DOHH2 (cell line): ENCODE measurements at regions not wholly inside any gene's neighbourhood (a gene's known extent, or its start where the extent isn't known, plus 50 kb on each side); places are given as distances from the start of the nearest gene placed in this dataset.

Experiments
- H3F3A ChIP-seq: fragments of 200-600 bp; sonication (generic), shearing (Covaris generic); 2 replicates; pipeline ENCODE4 v1.6.0; 2016; ENCODE audit warnings: antibody characterized with exemption, mild to moderate bottlenecking; ENCODE audit not compliant: control insufficient read depth, insufficient read depth
- H3K27ac ChIP-seq: fragments of 200-600 bp; sonication (generic); 2 replicates; pipeline ENCODE4 v1.5.1; 2014; ENCODE audit warnings: low read depth, mild to moderate bottlenecking, low read length, moderate library complexity
- H3K27me3 ChIP-seq: fragments of 200-600 bp; sonication (generic); 2 replicates; pipeline ENCODE4 v1.6.1; 2014; ENCODE audit warnings: mild to moderate bottlenecking, low read length, mixed read lengths; ENCODE audit not compliant: control insufficient read depth
- H3K36me3 ChIP-seq: fragments of 200-600 bp; sonication (generic); 2 replicates; pipeline ENCODE4 v1.6.1; 2014; ENCODE audit warnings: mild to moderate bottlenecking, low read length, moderate library complexity, mixed read lengths; ENCODE audit not compliant: control insufficient read depth
- H3K4me1 ChIP-seq: fragments of 200-600 bp; sonication (generic); 2 replicates; pipeline ENCODE4 v1.6.1; 2014; ENCODE audit warnings: mild to moderate bottlenecking, low read length, mixed read lengths; ENCODE audit not compliant: control insufficient read depth
- H3K4me2 ChIP-seq: fragments of 200-600 bp; sonication (generic); 2 replicates; pipeline ENCODE4 v1.6.0; 2014; ENCODE audit warnings: mild to moderate bottlenecking, low read length, moderate library complexity
- H3K4me3 ChIP-seq: fragments of 200-600 bp; sonication (generic); 2 replicates; pipeline ENCODE4 v1.5.1; 2014; ENCODE audit warnings: mild to moderate bottlenecking, low read length, mixed read lengths
- H3K79me2 ChIP-seq: fragments of 200-600 bp; sonication (generic); 2 replicates; pipeline ENCODE4 v1.6.1; 2014; ENCODE audit warnings: mild to moderate bottlenecking, low read length, mixed read lengths; ENCODE audit not compliant: control insufficient read depth
- H3K9me2 ChIP-seq: fragments of 200-600 bp; sonication (generic); replicated peaks from 2 replicates; pipeline ENCODE4 v1.6.1; 2014; ENCODE audit warnings: mild to moderate bottlenecking, low read length, mixed read lengths; ENCODE audit not compliant: control insufficient read depth
- H3K9me3 ChIP-seq: fragments of 200-600 bp; sonication (generic); 2 replicates; pipeline ENCODE4 v1.6.1; 2014; ENCODE audit warnings: antibody characterized with exemption, low read length, mixed read lengths; ENCODE audit not compliant: control insufficient read depth, insufficient read depth
- H4K20me1 ChIP-seq: fragments of 200-600 bp; sonication (generic); 2 replicates; pipeline ENCODE4 v1.6.0; 2014; ENCODE audit warnings: low read depth, mild to moderate bottlenecking, antibody characterized with exemption, low read length, moderate library complexity; ENCODE audit not compliant: control insufficient read depth, insufficient read depth
- CTCF ChIP-seq: fragments of 200-600 bp; sonication (generic); IDR thresholded peaks from one replicate; pipeline ENCODE4 v1.5.1; 2014; ENCODE audit warnings: antibody characterized with exemption, mild to moderate bottlenecking, low read depth, low read length; ENCODE audit not compliant: poor library complexity, severe bottlenecking
- EZH2phosphoT487 ChIP-seq: fragments of 200-600 bp; sonication (generic); IDR thresholded peaks from 2 replicates; pipeline ENCODE4 v1.6.1; 2017; ENCODE audit warnings: borderline replicate concordance, mild to moderate bottlenecking, antibody characterized with exemption, low read length, moderate library complexity, mixed read lengths

- Histone ChIP-seq H3F3A (no peaks in the 10 kb centered on the region), H3K79me2 (no peaks in the 10 kb centered on the region), H3K27ac (no peak overlapping the region), H3K4me3 (no peak overlapping the region), H3K9me3 (no peaks in the 10 kb centered on the region), H3K4me1 (no peaks in the 10 kb centered on the region), H3K36me3 (no peaks in the 10 kb centered on the region), H3K9me2 (no peaks in the 10 kb centered on the region), H3K4me2 (no peak overlapping the region), H4K20me1 (no peaks in the 10 kb centered on the region), H3K27me3 (no peaks in the 10 kb centered on the region)
- TF ChIP-seq CTCF (no peak), EZH2phosphoT487 (no peak)
These were observed 243.9 kb downstream of the TBL1XR1 start for GRCh38 chr3:176953106-176954060.

- H3K9me2 ChIP-seq = no peaks in the 10 kb centered on the region
These were observed 245.5 kb downstream of the TBL1XR1 start for GRCh38 chr3:176951586-176952292.

GRCh38 chr3:176951144-176951543 lies 246.1 kb downstream of the TBL1XR1 start:
- Histone ChIP-seq H3K36me3 (no peaks in the 10 kb centered on the region), H3K9me2 (no peaks in the 10 kb centered on the region), H3F3A (no peaks in the 10 kb centered on the region), H3K27ac (no peak overlapping the region), H3K79me2 (no peaks in the 10 kb centered on the region), H3K4me1 (no peaks in the 10 kb centered on the region), H3K27me3 (no peaks in the 10 kb centered on the region), H3K4me3 (no peak overlapping the region), H4K20me1 (no peaks in the 10 kb centered on the region), H3K9me3 (no peaks in the 10 kb centered on the region), H3K4me2 (no peak overlapping the region)
- no peak for TF ChIP-seq CTCF

More at GRCh38 chr3:176951586-176952292, 245.5 kb downstream of the TBL1XR1 start:
- Histone ChIP-seq H3K9me3 (no peaks in the 10 kb centered on the region), H3K27ac (no peak overlapping the region), H3K4me2 (no peak overlapping the region), H4K20me1 (no peaks in the 10 kb centered on the region), H3K36me3 (no peaks in the 10 kb centered on the region), H3K4me1 (no peaks in the 10 kb centered on the region), H3K4me3 (no peak overlapping the region), H3K79me2 (no peaks in the 10 kb centered on the region), H3F3A (no peaks in the 10 kb centered on the region), H3K27me3 (no peaks in the 10 kb centered on the region)
- TF ChIP-seq CTCF (no peak), EZH2phosphoT487 (no peak)
